ENCODE measurements at regions not wholly inside any gene's neighbourhood (a gene's known extent, or its start where the extent isn't known, plus 50 kb on each side); places are given as distances from the start of the nearest gene placed in this dataset.

DNA sequence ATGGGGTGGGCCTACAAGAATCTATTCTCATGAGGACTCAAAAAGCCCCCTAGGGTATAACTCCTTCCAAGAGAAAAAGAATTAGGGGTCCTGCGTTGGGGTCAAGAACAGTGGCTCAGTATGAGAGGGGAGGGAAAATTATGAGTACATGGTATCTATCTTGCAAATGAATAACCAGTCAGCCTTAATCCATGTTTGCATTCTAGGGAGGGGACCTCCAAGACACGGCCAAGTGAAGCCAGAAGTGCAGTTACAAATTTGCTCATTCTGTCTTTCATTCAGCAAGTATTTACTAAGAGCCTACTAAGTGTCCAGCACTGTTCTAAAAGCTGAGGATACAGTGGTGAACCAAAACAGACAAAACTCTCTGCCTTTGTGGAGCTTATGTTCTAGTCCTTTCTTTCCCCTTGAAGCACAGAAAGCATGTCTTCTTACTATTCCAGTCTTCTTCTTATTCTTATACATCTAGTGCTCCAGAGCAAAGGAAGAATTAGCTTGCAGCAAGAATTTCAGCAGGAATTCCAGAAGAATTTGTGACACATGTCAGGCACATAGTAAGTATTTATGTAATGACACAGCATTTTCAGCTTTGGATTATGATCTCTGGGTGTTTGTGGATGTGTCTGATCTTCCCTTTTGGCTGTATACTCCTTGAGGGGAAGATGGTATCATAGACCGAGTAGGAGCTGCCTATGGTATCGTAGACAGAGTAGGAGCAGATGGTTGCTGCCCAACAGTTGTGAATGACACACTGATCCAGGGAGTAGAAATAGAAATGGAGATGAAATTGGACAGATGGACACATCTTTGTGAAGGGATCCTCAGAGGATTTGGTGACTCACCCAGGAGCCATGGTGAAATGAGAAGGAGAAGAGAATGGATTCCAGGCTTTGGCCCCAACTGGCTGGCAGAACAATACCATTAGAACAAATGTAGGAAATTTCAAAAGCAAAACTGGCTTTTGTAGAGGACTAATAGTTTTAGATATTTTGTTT is 75.9 kb downstream of the COQ2 start:
- H3K4me3 ChIP-seq (ENCODE audit: insufficient read depth, low read length, poor library complexity, severe bottlenecking): no peak overlapping the region
- H3K9ac ChIP-seq (ENCODE audit: low read length): no peak overlapping the region
- no peak overlapping the region for H2AFZ ChIP-seq (ENCODE audit: low read depth, low read length, severe bottlenecking)
- peaks cover 6% of the 10 kb centered on the region; the same call in 1 of the 2 replicates for H3K36me3 ChIP-seq (ENCODE audit: low read length)
- no peaks in the 10 kb centered on the region for H3K79me2 ChIP-seq (ENCODE audit: insufficient read depth, low read length)
- no peak overlapping the region for H3K27ac ChIP-seq (ENCODE audit: low read depth, low read length)
- no peaks in the 10 kb centered on the region for H3K27me3 ChIP-seq (ENCODE audit: low read length)
- H3K9me3 ChIP-seq (ENCODE audit: insufficient read depth, low read length): no peaks in the 10 kb centered on the region
- H4K20me1 ChIP-seq (ENCODE audit: low read depth, low read length): no peaks in the 10 kb centered on the region
- TF ChIP-seq EZH2phosphoT487 (conservative IDR thresholded peaks at IDR 0.05; ENCODE audit: low read length): no peak
- TF ChIP-seq, protein P1, sequence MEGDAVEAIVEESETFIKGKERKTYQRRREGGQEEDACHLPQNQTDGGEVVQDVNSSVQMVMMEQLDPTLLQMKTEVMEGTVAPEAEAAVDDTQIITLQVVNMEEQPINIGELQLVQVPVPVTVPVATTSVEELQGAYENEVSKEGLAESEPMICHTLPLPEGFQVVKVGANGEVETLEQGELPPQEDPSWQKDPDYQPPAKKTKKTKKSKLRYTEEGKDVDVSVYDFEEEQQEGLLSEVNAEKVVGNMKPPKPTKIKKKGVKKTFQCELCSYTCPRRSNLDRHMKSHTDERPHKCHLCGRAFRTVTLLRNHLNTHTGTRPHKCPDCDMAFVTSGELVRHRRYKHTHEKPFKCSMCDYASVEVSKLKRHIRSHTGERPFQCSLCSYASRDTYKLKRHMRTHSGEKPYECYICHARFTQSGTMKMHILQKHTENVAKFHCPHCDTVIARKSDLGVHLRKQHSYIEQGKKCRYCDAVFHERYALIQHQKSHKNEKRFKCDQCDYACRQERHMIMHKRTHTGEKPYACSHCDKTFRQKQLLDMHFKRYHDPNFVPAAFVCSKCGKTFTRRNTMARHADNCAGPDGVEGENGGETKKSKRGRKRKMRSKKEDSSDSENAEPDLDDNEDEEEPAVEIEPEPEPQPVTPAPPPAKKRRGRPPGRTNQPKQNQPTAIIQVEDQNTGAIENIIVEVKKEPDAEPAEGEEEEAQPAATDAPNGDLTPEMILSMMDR (IDR thresholded peaks at IDR 0.05; ENCODE audit: insufficient read depth, low read length, poor library complexity, severe bottlenecking): no peak
- no peaks in the 10 kb centered on the region; the same call in 1 of the 2 replicates for H3F3A ChIP-seq (ENCODE audit: insufficient read depth)
- H3K9me2 ChIP-seq (replicated peaks; ENCODE audit: insufficient read depth, low read length): no peaks in the 10 kb centered on the region
- no peak overlapping the region for H3K4me2 ChIP-seq (ENCODE audit: low read depth, low read length, poor library complexity, severe bottlenecking)

DNA sequence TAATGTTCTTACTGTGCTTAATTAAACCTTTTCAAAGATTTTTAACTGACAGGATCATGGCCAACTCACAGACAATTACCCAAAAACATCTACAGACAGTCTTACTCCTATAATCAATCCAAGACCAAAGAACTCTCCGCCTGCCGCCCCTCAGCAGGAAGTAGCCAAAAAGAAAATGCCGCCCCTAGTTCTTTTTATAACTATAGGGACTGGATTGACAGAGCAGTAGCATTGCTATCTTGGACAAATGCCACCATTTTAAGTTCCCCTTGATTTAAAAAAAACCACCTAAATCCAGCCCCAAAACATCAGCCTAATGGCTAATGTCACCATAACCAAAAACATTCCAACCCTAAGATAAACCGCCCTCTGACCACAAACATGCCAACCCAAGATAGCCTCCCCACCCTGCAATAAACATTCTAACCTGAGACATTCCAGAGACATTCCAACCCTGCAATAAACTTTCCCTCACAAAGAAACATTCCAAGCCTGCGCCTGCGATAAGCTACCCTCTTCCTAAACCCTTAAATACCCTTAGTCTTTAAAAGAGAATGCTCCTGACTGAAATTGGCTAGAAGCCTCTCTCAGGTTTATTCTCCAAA is 77.0 kb downstream of the COQ2 start:
- Histone ChIP-seq H3K27me3 (ENCODE audit: low read length) (no peaks in the 10 kb centered on the region), H4K20me1 (ENCODE audit: low read depth, low read length) (no peaks in the 10 kb centered on the region), H3K4me2 (ENCODE audit: low read depth, low read length, poor library complexity, severe bottlenecking) (no peak overlapping the region), H3F3A (ENCODE audit: insufficient read depth) (no peaks in the 10 kb centered on the region; the same call in 1 of the 2 replicates), H3K27ac (ENCODE audit: low read depth, low read length) (no peak overlapping the region), H3K79me2 (ENCODE audit: insufficient read depth, low read length) (no peaks in the 10 kb centered on the region), H3K4me3 (ENCODE audit: insufficient read depth, low read length, poor library complexity, severe bottlenecking) (no peak overlapping the region), H3K36me3 (ENCODE audit: low read length) (no peaks in the 10 kb centered on the region), H3K9me2 (replicated peaks; ENCODE audit: insufficient read depth, low read length) (no peaks in the 10 kb centered on the region), H2AFZ (ENCODE audit: low read depth, low read length, severe bottlenecking) (no peak overlapping the region), H3K9me3 (ENCODE audit: insufficient read depth, low read length) (no peaks in the 10 kb centered on the region), H3K9ac (ENCODE audit: low read length) (no peak overlapping the region)
- TF ChIP-seq EZH2phosphoT487 (conservative IDR thresholded peaks at IDR 0.05; ENCODE audit: low read length): no peak
- TF ChIP-seq, protein P1 (IDR thresholded peaks at IDR 0.05; ENCODE audit: insufficient read depth, low read length, poor library complexity, severe bottlenecking): no peak

DNA sequence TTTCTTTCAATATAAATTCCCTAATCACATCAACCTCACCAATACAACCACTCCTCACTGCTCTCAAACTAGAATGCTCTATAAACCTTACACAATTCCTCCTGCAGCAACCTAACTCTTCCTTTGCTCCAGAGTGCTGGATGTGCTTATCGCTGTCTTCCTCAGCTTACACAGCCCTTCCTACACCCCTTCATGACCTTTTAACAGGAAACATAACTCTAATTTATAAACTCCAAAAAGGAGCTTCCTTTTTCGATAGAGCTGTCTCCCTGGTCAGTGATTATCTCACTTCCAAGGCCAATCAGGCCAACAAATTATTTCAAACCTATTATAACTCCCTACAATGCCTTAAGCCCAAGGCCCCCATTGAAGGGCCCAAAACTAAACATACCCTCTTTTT is 78.8 kb downstream of the COQ2 start:
- no peaks in the 10 kb centered on the region for H3K27me3 ChIP-seq (ENCODE audit: low read length)
- TF ChIP-seq, protein P1 (IDR thresholded peaks at IDR 0.05; ENCODE audit: insufficient read depth, low read length, poor library complexity, severe bottlenecking): no peak
- TF ChIP-seq EZH2phosphoT487 (conservative IDR thresholded peaks at IDR 0.05; ENCODE audit: low read length): no peak
- H3K9me3 ChIP-seq (ENCODE audit: insufficient read depth, low read length): no peaks in the 10 kb centered on the region
- H3K27ac ChIP-seq (ENCODE audit: low read depth, low read length): no peak overlapping the region
- H3K79me2 ChIP-seq (ENCODE audit: insufficient read depth, low read length): no peaks in the 10 kb centered on the region
- H3K9ac ChIP-seq (ENCODE audit: low read length): no peak overlapping the region
- H3K36me3 ChIP-seq (ENCODE audit: low read length): no peaks in the 10 kb centered on the region
- H2AFZ ChIP-seq (ENCODE audit: low read depth, low read length, severe bottlenecking): no peak overlapping the region
- H3K9me2 ChIP-seq (replicated peaks; ENCODE audit: insufficient read depth, low read length): no peaks in the 10 kb centered on the region
- no peak overlapping the region for H3K4me3 ChIP-seq (ENCODE audit: insufficient read depth, low read length, poor library complexity, severe bottlenecking)
- H4K20me1 ChIP-seq (ENCODE audit: low read depth, low read length): no peaks in the 10 kb centered on the region
- no peak overlapping the region for H3K4me2 ChIP-seq (ENCODE audit: low read depth, low read length, poor library complexity, severe bottlenecking)
- H3F3A ChIP-seq (ENCODE audit: insufficient read depth): no peaks in the 10 kb centered on the region

All from SU-DHL-6 (cell line).